ENCODE measurements at regions not wholly inside any gene's neighbourhood (a gene's known extent, or its start where the extent isn't known, plus 50 kb on each side); places are given as distances from the start of the nearest gene placed in this dataset.
A peak's percentile ranks its signal among the peaks of the same experiment; 100 is the strongest.
"Not testable (repeated sequence)": the region's sequence is repeated elsewhere in the genome, so short reads cannot be mapped to it uniquely, and the experiment has no call there.

- not testable (repeated sequence) for DNase-seq (ENCODE audit: low spot score)
Observed at GRCh38 chr7:97234494-97234893, 117.0 kb downstream of the SDHAF3 start.

- no peak for DNase-seq (ENCODE audit: low spot score)
Observed at GRCh38 chr7:97246317-97246716, 128.8 kb downstream of the SDHAF3 start.

GRCh38 chr7:97258187-97258586, 140.7 kb downstream of the SDHAF3 start:
- not testable (repeated sequence) for DNase-seq (ENCODE audit: low spot score)

GRCh38 chr7:97269741-97270140, 152.2 kb downstream of the SDHAF3 start:
- no peak for DNase-seq (ENCODE audit: low spot score)

- DNase-seq (ENCODE audit: low spot score), result no peak
Observed at GRCh38 chr7:97270280-97270679, 152.8 kb downstream of the SDHAF3 start.

- DNase-seq (ENCODE audit: low spot score), result no peak
Observed at GRCh38 chr7:97271619-97272018, 154.1 kb downstream of the SDHAF3 start.

GRCh38 chr7:97272237-97272975, 154.9 kb downstream of the SDHAF3 start:
- DNase-seq (ENCODE audit: low spot score), result no peak

GRCh38 chr7:97275475-97275874, 158.0 kb downstream of the SDHAF3 start:
- DNase-seq (ENCODE audit: low spot score), result no peak

GRCh38 chr7:97280950-97281349, 163.5 kb downstream of the SDHAF3 start:
- no peak for DNase-seq (ENCODE audit: low spot score)

- no peak for DNase-seq (ENCODE audit: low spot score)
Observed at GRCh38 chr7:97285348-97285747, 167.8 kb downstream of the SDHAF3 start.

GRCh38 chr7:97293031-97293430, 175.5 kb downstream of the SDHAF3 start:
- no peak for DNase-seq (ENCODE audit: low spot score)

- no peak for DNase-seq (ENCODE audit: low spot score)
Observed at GRCh38 chr7:97298561-97298960, 181.1 kb downstream of the SDHAF3 start.

- DNase-seq (ENCODE audit: low spot score), result no peak
Observed at GRCh38 chr7:97305589-97305988, 188.1 kb downstream of the SDHAF3 start.

GRCh38 chr7:97307521-97308108, 190.1 kb downstream of the SDHAF3 start:
- DNase-seq (ENCODE audit: low spot score), result no peak

- DNase-seq (ENCODE audit: low spot score), result no peak
Observed at GRCh38 chr7:97313900-97314299, 196.4 kb downstream of the SDHAF3 start.

GRCh38 chr7:97317575-97317974, 200.1 kb downstream of the SDHAF3 start:
- no peak for DNase-seq (ENCODE audit: low spot score)

- DNase-seq (ENCODE audit: low spot score), result not testable (repeated sequence)
Observed at GRCh38 chr7:97329871-97330270, 212.4 kb downstream of the SDHAF3 start.

GRCh38 chr7:97337849-97338248, 220.4 kb downstream of the SDHAF3 start:
- no peak for DNase-seq (ENCODE audit: low spot score)

GRCh38 chr7:97342512-97342911, 225.0 kb downstream of the SDHAF3 start:
- DNase-seq (ENCODE audit: low spot score), result peak; percentile 45

GRCh38 chr7:97346349-97346748, 228.9 kb downstream of the SDHAF3 start:
- no peak for DNase-seq (ENCODE audit: low spot score)

- no peak for DNase-seq (ENCODE audit: low spot score)
Observed at GRCh38 chr7:97351488-97351887, 234.0 kb downstream of the SDHAF3 start.

- DNase-seq (ENCODE audit: low spot score), result no peak
Observed at GRCh38 chr7:97357459-97357858, 240.0 kb downstream of the SDHAF3 start.

- DNase-seq (ENCODE audit: low spot score), result no peak
Observed at GRCh38 chr7:97372882-97373281, 255.4 kb downstream of the SDHAF3 start.

GRCh38 chr7:97373736-97374135, 256.2 kb downstream of the SDHAF3 start:
- DNase-seq (ENCODE audit: low spot score), result no peak
